CD4-positive, alpha-beta T cell treated with Interleukin-17A for 1 hour (primary cell): ENCODE measurements at regions not wholly inside any gene's neighbourhood (a gene's known extent, or its start where the extent isn't known, plus 50 kb on each side); places are given as distances from the start of the nearest gene placed in this dataset.

Experiments used
- DNase-seq: peaks from one replicate; pipeline ENCODE4 v3.0.0-alpha.2; 2020

DNA sequence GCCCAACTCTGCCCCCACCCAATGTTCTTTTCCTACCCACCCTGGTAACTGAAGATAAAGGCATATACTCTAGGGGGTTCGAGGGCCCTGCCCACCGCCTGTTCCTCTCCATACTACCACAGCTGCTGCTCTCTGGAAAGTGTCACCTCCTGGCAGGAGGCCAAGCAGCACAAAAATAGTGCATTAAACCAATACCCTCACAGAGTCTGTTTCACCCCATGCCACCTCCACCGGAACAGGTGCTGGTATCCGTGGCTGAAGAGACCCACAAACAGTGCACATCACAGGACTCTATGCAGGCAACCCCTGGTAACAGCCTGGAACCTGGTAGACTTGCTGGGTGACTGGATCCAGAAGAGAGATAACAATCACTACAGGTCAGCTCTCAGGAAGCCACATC lies 85.1 kb upstream of the CTSO start:
- no peak for DNase-seq

DNA sequence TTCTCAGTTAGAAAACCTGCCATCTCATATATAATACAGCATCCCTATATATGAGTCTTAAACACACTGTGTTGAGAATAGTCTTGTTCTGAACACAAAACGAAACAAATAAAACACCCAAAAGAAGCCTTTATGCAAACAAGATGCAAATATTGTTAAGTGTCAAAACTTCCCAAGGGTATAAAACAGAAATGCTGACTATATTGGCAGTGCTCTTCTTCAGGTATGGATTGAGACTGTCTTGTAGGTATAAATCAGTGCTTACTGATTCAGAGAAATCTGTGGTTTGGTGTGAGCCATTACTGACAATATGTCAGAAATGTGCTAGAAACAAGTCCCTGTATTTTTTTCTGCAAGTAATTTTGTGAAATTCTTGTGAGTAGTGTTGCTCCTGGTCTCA lies 82.8 kb upstream of the CTSO start:
- DNase-seq: no peak

DNA sequence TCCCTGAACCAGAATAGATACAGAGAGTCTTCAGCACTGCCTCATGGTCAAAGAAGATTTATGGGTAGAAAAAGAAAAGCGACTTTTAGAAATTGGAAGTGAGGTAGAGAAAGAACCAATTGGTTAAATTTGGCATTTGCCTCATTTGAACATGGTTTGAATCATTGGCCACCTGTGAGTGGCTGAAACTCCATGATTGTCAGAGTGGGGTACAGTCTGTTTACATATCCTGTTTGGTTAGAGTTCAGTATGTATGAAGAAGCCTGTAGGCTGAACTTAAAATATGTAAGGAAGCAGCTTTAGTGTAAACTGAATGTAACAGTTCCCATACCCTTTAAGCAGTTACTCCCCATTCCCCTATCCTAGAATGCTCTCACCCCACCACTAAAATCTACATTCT lies 76.0 kb upstream of the CTSO start:
- DNase-seq: no peak

DNA sequence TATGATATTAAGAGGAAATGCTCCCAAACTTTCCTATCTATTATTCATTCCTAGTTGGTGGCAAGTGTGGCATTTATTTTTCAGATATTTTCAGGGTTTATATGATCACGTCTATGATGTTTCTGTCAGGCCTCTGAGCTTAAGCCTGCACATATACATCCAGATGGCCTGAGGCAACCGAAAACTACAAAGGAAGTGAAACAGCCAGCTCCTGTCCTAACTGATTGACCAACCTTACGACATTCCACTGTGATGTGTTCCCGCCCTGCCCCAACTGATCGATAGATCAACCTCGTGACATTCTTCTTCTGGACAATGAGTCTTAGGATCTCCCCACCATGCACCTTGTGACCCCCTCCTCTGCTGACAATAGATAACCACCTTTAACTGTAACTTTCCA lies 67.6 kb upstream of the CTSO start:
- no peak for DNase-seq

DNA sequence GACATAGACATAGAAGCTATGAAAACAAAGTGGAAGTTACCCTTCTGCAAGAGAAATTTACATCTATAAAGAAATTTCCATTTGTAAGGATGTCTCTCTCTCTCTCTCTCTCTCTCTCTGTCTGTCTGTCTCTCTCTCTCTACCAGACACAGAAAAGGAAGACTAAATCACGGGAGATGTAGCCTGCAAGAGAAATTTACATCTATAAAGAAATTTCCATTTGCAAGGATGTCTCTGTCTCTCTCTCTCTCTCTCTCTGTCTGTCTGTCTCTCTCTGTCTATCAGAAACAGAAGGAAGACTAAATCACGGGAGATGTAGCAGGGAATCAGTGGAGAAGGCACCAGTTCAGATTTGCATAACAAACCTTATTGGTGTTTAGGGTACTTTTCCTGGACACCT lies 65.6 kb upstream of the CTSO start:
- no peak for DNase-seq

DNA sequence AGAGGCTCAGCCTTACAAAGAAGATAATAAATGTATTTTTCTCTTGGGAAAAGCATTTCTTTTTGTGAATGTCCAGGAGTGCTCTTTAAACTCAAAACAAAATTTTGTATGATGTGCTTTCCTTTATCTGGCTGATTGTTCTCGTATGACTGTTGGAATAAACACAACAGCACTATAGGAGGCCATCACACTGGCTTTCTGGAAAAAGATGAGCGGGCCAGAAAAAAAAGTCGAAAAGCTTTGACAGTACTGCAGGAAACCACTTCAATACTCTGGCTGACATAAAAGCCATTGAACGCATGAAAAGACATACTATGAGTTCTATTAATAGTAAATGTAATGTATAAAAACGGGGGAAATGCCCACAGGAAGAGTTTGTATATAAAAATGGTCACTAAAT lies 64.7 kb upstream of the CTSO start:
- DNase-seq: no peak

DNA sequence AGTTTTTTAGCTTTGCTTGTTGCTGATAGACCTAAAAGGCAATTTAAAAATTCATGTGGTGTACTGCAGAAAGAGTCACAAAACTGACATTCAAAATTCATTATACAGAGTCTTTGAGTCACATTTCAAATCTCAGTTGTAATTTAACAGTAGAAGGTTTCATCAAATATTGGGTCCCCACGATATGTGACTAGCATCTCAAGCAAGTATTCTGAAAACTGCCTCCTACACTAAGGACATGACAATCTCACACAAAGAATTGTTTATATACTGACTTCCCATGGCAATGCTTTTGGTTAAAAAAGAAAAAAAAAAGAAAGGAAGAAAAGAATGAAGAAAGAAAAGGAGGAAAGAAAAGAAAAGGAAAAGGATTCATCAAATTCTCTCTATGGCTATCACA lies 62.1 kb upstream of the CTSO start:
- DNase-seq: no peak

DNA sequence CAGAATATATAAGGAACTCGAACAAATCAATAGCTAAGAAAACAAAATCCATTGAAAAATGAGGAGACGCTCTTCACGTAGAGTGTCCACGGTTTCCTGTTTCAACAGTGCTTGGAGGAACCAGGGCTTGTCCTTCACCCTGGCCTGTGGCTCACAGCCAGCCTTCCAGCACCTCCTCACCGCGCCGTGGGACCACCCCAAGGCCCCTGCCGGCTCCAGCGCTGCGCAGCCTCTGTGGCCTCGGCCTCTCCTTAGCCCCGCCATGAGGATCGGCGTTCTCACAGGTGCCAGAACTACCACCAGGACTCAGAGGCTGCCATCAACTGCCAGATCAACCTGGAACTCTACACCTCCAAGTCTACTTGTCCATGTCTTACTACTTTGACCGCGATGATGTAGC lies 52.5 kb upstream of the CTSO start:
- no peak for DNase-seq
